NB4 (cell line): ENCODE measurements at regions not wholly inside any gene's neighbourhood (a gene's known extent, or its start where the extent isn't known, plus 50 kb on each side); places are given as distances from the start of the nearest gene placed in this dataset.

Experiments used
- DNase-seq: peaks from one replicate; pipeline ENCODE4 v3.0.0; 2010; ENCODE audit warnings: low read depth
- H3K4me3 ChIP-seq: one replicate; pipeline ENCODE4 v1.5.1; 2011; ENCODE audit warnings: mild to moderate bottlenecking, low read depth, low read length, moderate library complexity
- MYC ChIP-seq: IDR thresholded peaks from 2 replicates; pipeline ENCODE4 v1.6.1; 2011; ENCODE audit warnings: low read depth, low read length
- POLR2A ChIP-seq: IDR thresholded peaks from 2 replicates; pipeline ENCODE4 v1.6.1; 2011; ENCODE audit warnings: mild to moderate bottlenecking; ENCODE audit not compliant: insufficient read length; ENCODE audit errors: extremely low read depth
- TF ChIP-seq, protein P1 (sequence below): IDR thresholded peaks from one replicate; pipeline ENCODE4 v1.5.1; 2012; ENCODE audit warnings: low read depth, low read length
- TF ChIP-seq, protein P2 (sequence below): IDR thresholded peaks from 2 replicates; pipeline ENCODE4 v1.6.1; 2011; ENCODE audit warnings: low read depth, low read length

DNA sequence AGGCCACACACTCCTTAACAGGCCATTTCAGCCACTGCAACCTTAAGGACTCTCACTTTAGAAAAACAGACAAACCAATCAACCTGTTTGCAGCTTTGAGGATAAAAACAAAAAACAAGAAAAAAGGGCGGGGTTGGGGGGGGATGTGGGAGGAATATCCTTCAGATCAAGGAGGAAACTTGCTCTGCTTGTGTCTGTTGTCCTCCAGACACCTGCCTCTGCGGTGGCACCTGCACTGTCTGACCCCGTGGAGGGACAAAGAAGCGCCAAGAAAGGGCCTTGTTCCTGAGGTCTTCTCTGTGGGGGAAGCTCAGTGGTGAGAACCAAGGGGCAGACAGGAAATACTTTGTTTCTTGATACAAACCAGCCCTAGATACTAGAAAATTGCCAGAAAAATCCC, 70.5 kb downstream of the POLR2M start:
- DNase-seq = no peak
- TF ChIP-seq, protein P1, sequence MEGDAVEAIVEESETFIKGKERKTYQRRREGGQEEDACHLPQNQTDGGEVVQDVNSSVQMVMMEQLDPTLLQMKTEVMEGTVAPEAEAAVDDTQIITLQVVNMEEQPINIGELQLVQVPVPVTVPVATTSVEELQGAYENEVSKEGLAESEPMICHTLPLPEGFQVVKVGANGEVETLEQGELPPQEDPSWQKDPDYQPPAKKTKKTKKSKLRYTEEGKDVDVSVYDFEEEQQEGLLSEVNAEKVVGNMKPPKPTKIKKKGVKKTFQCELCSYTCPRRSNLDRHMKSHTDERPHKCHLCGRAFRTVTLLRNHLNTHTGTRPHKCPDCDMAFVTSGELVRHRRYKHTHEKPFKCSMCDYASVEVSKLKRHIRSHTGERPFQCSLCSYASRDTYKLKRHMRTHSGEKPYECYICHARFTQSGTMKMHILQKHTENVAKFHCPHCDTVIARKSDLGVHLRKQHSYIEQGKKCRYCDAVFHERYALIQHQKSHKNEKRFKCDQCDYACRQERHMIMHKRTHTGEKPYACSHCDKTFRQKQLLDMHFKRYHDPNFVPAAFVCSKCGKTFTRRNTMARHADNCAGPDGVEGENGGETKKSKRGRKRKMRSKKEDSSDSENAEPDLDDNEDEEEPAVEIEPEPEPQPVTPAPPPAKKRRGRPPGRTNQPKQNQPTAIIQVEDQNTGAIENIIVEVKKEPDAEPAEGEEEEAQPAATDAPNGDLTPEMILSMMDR = no peak
- TF ChIP-seq POLR2A (no peak), MYC (no peak)
- TF ChIP-seq, protein P2, sequence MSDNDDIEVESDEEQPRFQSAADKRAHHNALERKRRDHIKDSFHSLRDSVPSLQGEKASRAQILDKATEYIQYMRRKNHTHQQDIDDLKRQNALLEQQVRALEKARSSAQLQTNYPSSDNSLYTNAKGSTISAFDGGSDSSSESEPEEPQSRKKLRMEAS = no peak
- H3K4me3 ChIP-seq = no peak overlapping the region

DNA sequence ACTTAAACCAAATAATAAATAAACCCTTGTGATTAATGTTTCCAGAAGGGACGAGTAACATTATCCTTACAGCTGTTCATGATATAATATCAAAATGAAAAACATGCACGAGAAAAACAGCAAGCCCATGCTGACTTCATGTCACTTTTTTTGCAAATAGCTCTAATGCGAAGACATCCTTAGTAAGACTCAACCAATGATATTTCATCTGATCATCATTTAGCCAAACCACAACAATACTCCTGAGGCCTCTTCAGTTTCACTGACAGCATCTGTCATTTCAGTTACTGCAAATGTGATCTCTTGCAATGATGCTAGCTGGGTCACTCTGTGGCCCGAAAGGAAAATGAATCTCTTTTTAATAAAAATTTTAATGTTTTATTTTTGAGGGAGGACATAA, 74.0 kb downstream of the POLR2M start:
- DNase-seq = no peak
- no peak overlapping the region for H3K4me3 ChIP-seq
- TF ChIP-seq POLR2A (no peak), MYC (no peak)
- TF ChIP-seq, protein P1 = no peak
- TF ChIP-seq, protein P2 = no peak

DNA sequence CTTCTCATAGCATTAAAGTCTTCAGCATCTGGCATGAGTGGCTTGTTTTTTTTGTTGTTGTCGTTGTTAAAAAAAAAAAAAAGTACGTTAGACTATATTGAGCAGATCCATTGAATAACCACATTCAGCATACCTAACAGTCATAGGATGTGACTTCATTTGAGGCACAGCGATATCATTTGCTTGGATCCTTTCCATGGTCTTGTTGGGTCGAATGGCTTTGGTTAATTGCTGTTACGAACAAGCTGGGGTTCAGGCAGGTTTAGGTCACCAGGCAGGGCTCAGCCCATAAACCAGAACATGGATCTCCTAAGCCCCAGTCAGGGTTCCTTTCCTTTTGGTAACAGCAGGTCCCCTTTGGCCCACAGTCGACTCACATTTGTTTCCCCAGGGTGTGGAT, 76.2 kb downstream of the POLR2M start:
- no peak for DNase-seq
- H3K4me3 ChIP-seq = no peak overlapping the region
- TF ChIP-seq, protein P1 = no peak
- no peak for TF ChIP-seq POLR2A
- no peak for TF ChIP-seq MYC
- TF ChIP-seq, protein P2 = no peak

DNA sequence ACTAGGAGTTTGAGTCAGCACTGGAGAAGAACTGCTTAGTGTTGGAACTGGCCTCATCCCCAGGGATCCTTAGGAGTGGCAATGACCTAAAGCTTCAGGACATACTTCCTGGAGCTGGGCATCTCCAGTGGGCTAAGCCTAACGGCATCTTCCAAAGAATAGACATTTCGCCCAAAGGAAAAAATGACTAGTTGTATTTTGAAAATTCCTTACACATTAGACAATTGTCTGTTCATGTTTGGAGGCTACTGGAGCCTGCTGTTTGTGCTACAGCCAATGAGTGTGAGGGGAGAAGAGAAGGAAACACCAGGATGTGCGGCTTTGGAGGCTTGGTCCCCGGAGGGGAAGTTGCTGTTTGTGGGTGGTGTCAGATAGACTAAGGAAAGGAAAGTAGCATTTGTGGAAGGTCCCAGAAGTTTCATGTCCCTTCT, 77.6 kb downstream of the POLR2M start:
- no peak for DNase-seq
- no peak overlapping the region for H3K4me3 ChIP-seq
- TF ChIP-seq POLR2A = no peak
- TF ChIP-seq, protein P1 = no peak
- no peak for TF ChIP-seq MYC
- TF ChIP-seq, protein P2 = no peak

DNA sequence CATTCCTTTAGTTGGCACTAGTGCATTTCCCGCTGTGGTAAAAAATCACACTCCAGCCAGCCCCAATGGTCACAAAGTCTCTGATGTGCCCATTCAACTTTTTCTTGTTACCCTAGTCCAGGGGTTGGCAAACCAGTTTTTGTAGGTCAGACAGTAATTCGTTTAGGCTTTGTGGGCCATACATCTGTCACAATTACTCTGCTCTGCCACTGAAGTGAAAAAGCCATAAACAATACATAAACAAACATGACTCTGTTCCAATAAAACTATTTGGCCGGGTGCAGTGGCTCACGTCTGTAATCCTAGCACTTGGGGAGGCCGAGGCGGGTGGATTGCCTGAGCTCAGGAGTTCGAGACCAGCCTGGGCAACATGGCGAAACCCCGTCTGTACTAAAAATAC, 78.5 kb downstream of the POLR2M start:
- no peak overlapping the region for H3K4me3 ChIP-seq
- TF ChIP-seq POLR2A (no peak), MYC (no peak)
- TF ChIP-seq, protein P2 = no peak
- TF ChIP-seq, protein P1 = no peak
- DNase-seq = no peak

DNA sequence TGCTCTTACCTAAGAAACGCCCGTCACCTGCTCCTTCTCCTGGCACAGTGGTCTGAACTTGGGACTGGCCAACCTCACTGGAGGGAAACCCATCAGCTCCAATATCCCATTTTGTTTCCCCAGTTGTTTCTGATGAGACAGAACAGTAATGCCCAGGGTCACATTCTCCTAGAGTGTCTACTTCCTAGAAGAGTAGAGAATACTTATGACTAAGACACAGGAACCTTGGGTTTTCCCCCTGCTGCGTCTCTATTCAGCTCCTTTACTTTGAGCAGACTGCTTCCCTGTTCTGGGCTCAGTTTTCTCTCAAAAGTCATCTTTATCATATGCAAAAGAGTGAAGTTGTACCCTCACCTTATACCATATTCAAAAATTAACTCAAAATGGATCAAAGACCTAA, 79.4 kb downstream of the POLR2M start:
- no peak for DNase-seq
- H3K4me3 ChIP-seq = no peak overlapping the region
- TF ChIP-seq MYC (no peak), POLR2A (no peak)
- TF ChIP-seq, protein P2 = no peak
- TF ChIP-seq, protein P1 = no peak
